HG02870 (cell line): ENCODE measurements at regions not wholly inside any gene's neighbourhood (a gene's known extent, or its start where the extent isn't known, plus 50 kb on each side); places are given as distances from the start of the nearest gene placed in this dataset.

ENCODE experiments used
- ATAC-seq: cut with Tn5 transposase; IDR thresholded peaks from one replicate; pipeline ENCODE4 v1.9.1; 2021; ENCODE audit warnings: mild to moderate bottlenecking, moderate library complexity; ENCODE audit not compliant: unreplicated experiment

- ATAC-seq, result no peak
Measured at GRCh38 chr2:2812117-2812516, 481.0 kb upstream of the MYT1L start.

- no peak for ATAC-seq
Measured at GRCh38 chr2:2810504-2810903, 479.4 kb upstream of the MYT1L start.

- ATAC-seq, result no peak
Measured at GRCh38 chr2:2809771-2810170, 478.7 kb upstream of the MYT1L start.

- no peak for ATAC-seq
Measured at GRCh38 chr2:2808551-2809058, 477.5 kb upstream of the MYT1L start.

- no peak for ATAC-seq
Measured at GRCh38 chr2:2806711-2807110, 475.6 kb upstream of the MYT1L start.

GRCh38 chr2:2805263-2805662 lies 474.2 kb upstream of the MYT1L start:
- ATAC-seq, result no peak

GRCh38 chr2:2804528-2804927 lies 473.5 kb upstream of the MYT1L start:
- ATAC-seq, result no peak

- no peak for ATAC-seq
Measured at GRCh38 chr2:2801458-2801857, 470.4 kb upstream of the MYT1L start.

GRCh38 chr2:2800697-2801096 lies 469.6 kb upstream of the MYT1L start:
- no peak for ATAC-seq

GRCh38 chr2:2800001-2800400 lies 468.9 kb upstream of the MYT1L start:
- no peak for ATAC-seq

GRCh38 chr2:2799151-2799697 lies 468.1 kb upstream of the MYT1L start:
- no peak for ATAC-seq

GRCh38 chr2:2798337-2798736 lies 467.3 kb upstream of the MYT1L start:
- ATAC-seq, result no peak

GRCh38 chr2:2797797-2798196 lies 466.7 kb upstream of the MYT1L start:
- ATAC-seq, result no peak

GRCh38 chr2:2796207-2796606 lies 465.1 kb upstream of the MYT1L start:
- ATAC-seq, result no peak

GRCh38 chr2:2795438-2796091 lies 464.5 kb upstream of the MYT1L start:
- ATAC-seq, result no peak

GRCh38 chr2:2793925-2794560 lies 463.0 kb upstream of the MYT1L start:
- ATAC-seq, result no peak

GRCh38 chr2:2793514-2793913 lies 462.4 kb upstream of the MYT1L start:
- no peak for ATAC-seq

- no peak for ATAC-seq
Measured at GRCh38 chr2:2791606-2792005, 460.5 kb upstream of the MYT1L start.

GRCh38 chr2:2791031-2791430 lies 460.0 kb upstream of the MYT1L start:
- ATAC-seq, result no peak

- no peak for ATAC-seq
Measured at GRCh38 chr2:2788076-2788475, 457.0 kb upstream of the MYT1L start.

GRCh38 chr2:2787301-2787907 lies 456.3 kb upstream of the MYT1L start:
- ATAC-seq, result no peak

GRCh38 chr2:2782007-2782406 lies 450.9 kb upstream of the MYT1L start:
- no peak for ATAC-seq
